GM21786 (cell line): ENCODE measurements at regions not wholly inside any gene's neighbourhood (a gene's known extent, or its start where the extent isn't known, plus 50 kb on each side); places are given as distances from the start of the nearest gene placed in this dataset.

ENCODE experiments used
- ATAC-seq: cut with Tn5 transposase; IDR thresholded peaks from one replicate; pipeline ENCODE4 v1.9.1; 2021; ENCODE audit not compliant: unreplicated experiment

GRCh38 chr13:107291875-107292274, 723.9 kb upstream of the ARGLU1 start:
- no peak for ATAC-seq

DNA sequence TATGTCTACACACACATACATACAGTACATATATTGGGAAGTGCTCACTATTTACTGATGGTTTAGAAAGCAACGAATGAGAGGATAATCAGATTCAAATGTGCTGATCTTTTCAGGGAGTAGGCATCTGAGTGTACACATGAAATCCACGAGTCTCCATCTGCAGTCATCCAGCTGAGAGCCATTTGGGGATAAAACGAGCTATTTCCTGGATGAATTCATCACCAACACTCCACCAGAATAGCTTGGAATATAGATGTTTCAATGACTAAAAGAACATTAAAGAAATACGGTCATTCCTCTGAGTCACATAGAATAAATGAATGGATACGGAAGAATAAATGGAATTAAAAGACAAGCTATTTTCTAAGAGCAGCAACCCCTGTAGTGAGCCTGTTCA, 721.6 kb upstream of the ARGLU1 start:
- no peak for ATAC-seq

- ATAC-seq: no peak
These were observed 716.2 kb upstream of the ARGLU1 start for GRCh38 chr13:107284173-107284572.

GRCh38 chr13:107277911-107278310, 710.0 kb upstream of the ARGLU1 start:
- no peak for ATAC-seq

DNA sequence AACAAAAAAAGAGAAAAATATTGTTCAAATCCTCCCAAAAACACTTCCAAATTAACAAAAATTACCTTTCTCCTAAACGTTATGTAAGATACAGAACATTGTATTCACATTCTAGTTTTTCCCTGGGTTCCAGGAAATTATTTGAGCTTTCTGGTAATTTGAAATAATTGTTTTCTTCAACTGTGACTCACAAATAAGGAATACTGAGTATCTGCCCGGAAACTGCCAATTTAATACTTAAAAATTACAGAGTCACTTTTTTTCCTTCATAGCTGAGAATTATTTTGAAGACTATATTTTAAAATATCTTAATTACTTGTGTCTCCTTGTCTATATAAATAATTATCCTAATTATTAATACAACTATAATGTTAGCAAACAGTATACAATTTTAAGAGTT, 709.0 kb upstream of the ARGLU1 start:
- ATAC-seq: no peak

DNA sequence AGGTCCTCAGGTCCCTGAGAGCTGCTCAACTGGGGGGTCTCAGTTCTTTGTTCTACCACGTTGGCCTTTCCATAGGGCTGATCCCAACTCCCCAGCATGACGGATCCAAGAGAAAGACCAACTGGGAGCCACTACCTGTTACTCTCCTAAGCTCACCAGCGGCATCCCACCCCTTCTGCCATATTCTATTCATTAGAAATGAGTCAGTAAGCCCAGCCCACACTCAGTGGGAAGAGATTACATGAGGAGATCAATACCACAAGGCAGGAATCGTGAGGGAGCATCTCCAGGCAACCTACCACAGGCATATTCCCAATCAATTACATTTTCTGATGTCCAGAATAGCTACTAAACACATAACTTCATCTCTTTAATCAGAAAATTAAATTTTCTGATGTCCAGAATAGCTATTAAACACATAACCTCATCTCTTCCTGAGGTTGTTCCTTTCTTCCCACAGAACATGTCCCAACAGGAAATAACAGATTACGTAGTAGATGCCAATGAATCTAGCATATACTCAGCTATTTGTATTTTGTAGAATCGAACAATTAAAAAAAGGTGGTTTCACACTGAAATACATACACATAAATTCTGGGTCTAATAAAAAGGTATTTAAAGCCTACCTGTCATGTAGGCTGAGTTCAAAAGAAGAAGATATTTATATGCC, 708.1 kb upstream of the ARGLU1 start:
- no peak for ATAC-seq

GRCh38 chr13:107275312-107275711, 707.4 kb upstream of the ARGLU1 start:
- ATAC-seq: no peak

GRCh38 chr13:107271227-107271626, 703.3 kb upstream of the ARGLU1 start:
- no peak for ATAC-seq

DNA sequence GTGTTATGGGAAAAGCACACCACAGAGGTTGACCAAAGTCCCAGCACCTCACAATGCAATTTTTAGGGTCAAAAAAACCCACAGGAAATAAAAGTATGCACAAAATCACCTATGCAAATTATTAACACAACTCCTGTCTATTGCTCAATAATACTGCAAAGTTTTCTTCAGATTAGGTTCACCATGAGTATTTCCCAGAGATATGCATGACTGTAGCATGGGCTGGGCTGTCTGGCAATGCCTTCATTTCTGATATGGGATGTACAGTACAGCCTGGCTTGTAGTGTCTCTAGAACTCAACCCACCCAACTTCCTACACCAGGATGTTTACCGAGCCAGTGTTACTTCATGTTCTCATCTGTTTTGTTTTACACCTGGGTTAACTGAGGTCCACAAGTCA, 698.7 kb upstream of the ARGLU1 start:
- ATAC-seq: no peak

- ATAC-seq: no peak
These were observed 690.8 kb upstream of the ARGLU1 start for GRCh38 chr13:107258599-107259187.

GRCh38 chr13:107254392-107254791, 686.5 kb upstream of the ARGLU1 start:
- no peak for ATAC-seq

- no peak for ATAC-seq
These were observed 684.5 kb upstream of the ARGLU1 start for GRCh38 chr13:107252428-107252827.

- no peak for ATAC-seq
These were observed 684.1 kb upstream of the ARGLU1 start for GRCh38 chr13:107252021-107252420.

DNA sequence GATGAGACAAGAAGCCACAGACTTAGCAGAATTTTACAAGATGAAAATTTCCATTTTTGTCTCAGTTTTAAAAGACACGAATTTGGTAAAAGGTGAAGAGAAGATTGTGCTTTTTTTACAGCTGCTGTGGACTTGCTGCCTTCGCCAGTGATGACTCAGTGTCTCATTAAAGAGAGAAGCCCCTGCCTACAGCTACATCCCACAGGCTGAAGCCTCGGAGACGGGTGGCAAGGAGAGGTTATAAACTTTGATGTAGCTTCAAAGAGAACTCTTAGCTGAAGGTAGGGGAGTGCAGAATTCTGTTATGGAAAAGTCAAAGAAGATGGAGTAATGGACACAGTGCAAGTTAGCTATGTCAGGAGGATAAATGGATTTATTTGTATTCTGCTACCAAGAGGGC, 683.4 kb upstream of the ARGLU1 start:
- ATAC-seq: no peak

DNA sequence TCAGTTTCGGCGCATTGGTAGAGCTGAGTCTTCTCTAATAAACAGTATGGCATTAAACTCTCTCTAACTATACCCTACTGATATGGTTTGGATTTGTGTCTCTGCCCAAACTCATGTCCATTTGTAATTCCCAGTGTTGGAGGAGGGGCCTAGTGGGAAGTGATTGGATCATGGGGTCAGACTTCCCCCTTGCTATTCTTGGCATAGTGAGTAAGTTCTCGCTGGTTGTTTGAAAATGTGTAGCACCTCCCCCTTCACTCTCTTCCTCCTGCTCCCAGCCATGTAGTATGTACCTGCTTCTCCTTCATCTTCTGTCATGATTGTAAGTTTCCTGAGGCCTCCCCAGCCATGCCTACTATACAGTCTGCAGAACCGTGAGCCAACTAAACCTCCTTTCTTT, 682.7 kb upstream of the ARGLU1 start:
- no peak for ATAC-seq

- ATAC-seq: no peak
These were observed 676.3 kb upstream of the ARGLU1 start for GRCh38 chr13:107244241-107244640.

DNA sequence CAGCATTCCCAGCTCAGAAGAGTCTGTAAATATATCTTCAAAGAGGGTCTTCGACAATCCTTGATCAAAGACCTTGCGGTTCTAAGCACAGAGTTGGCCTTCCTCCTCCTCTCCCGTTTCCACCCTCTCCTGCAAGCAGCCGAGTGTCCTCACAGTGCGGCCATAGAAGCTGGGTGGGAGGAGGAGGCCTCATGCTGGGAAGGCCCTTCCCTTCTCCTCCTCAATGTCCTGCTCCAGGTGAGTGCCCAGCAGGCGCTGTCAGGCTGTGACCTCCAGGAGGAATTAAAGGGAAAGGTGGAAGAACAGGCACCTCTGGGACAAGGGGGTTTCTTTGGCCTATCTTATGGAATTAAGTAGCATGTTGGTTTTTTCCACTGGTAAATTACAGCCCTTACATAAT, 674.2 kb upstream of the ARGLU1 start:
- ATAC-seq: no peak

DNA sequence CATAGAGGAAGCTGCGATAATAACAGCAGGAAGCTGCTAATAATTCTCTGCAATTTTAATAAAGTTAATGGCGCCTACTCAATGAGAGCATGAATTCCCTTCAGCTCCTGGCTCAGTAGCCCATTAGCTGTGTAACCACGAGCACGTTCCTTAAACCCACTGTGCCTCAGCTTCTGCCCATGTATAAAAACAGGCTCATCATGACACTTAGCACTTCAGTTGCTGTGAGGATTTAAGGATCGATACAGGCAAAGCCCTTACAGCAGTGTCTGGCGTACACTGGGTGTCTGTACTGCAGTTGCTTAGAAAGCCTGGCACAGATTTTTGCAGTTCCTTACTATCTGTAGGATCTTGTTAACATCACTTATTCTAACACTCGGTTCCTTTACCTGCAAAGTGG, 673.4 kb upstream of the ARGLU1 start:
- no peak for ATAC-seq

DNA sequence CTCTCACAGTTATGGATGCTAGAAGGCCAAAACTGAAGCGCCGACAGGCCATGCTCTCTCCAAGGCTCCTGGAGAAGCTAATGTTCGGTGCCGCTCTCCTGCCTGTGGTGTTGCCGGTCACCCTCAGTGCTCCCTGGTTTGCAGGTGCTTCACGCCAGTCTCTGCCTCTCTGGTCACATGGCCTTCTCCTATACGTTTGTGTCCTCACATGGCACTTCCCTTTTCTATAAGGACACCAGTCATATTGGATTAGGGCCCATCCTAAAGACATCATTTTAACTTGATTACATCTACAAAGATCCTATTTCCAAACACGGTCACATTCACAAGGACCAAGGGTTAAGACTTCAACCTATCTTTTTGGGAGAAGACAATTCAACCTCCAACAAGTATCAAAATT, 671.3 kb upstream of the ARGLU1 start:
- no peak for ATAC-seq

- no peak for ATAC-seq
These were observed 670.5 kb upstream of the ARGLU1 start for GRCh38 chr13:107238262-107238981.

- no peak for ATAC-seq
These were observed 666.6 kb upstream of the ARGLU1 start for GRCh38 chr13:107234319-107235073.

- ATAC-seq: no peak
These were observed 665.6 kb upstream of the ARGLU1 start for GRCh38 chr13:107233541-107233940.
